Stomach (tissue), 4 donors: ENCODE measurements at regions not wholly inside any gene's neighbourhood (a gene's known extent, or its start where the extent isn't known, plus 50 kb on each side); places are given as distances from the start of the nearest gene placed in this dataset.
"Not testable (repeated sequence)": the region's sequence is repeated elsewhere in the genome, so short reads cannot be mapped to it uniquely, and the experiment has no call there.

Source experiments
- CTCF ChIP-seq, 7 experiments: fragments of 450-650 bp in 4 of 7; fragments of 200-600 bp in 3 of 7; sonication (generic) in 3 of 7; IDR thresholded peaks; one replicate each; pipeline ENCODE4 v1.5.1; 2016 to 2019; ENCODE audit warnings: antibody characterized with exemption in 7 of 7, control low read depth in 2 of 7, mild to moderate bottlenecking in 1 of 7
- EP300 ChIP-seq: sonication (generic); formaldehyde crosslinking; IDR thresholded peaks from one replicate; pipeline ENCODE4 v1.6.1; 2017; ENCODE audit warnings: antibody characterized with exemption
- POLR2A ChIP-seq, 4 donors: fragments of 450-650 bp; IDR thresholded peaks; one replicate each; pipeline ENCODE4 v1.6.1; 2016; ENCODE audit warnings: antibody characterized with exemption in 4 of 4, control low read depth in 2 of 4, mild to moderate bottlenecking in 1 of 4, moderate library complexity in 1 of 4
- POLR2AphosphoS5 ChIP-seq, 3 donors: sonication (generic); formaldehyde crosslinking; IDR thresholded peaks; one replicate each; pipeline ENCODE4 v1.6.1; 2016; ENCODE audit warnings: antibody characterized with exemption in 3 of 3

GRCh38 chr7:55702831-55703230, 130.5 kb upstream of the VOPP1 start:
- TF ChIP-seq CTCF (IDR thresholded peaks at IDR 0.05); POLR2A (IDR thresholded peaks at IDR 0.05); POLR2AphosphoS5 (IDR thresholded peaks at IDR 0.05); EP300: not testable (repeated sequence)
